ENCODE measurements at regions not wholly inside any gene's neighbourhood (a gene's known extent, or its start where the extent isn't known, plus 50 kb on each side); places are given as distances from the start of the nearest gene placed in this dataset.

- TF ChIP-seq CTCF (IDR thresholded peaks at IDR 0.05; ENCODE audit: low read length) (no peak), EZH2phosphoT487 (IDR thresholded peaks at IDR 0.05; ENCODE audit: low read length) (no peak), EZH2 (optimal IDR thresholded peaks at IDR 0.05; ENCODE audit: low read depth, low read length) (no peak)
- H3K4me3 ChIP-seq (ENCODE audit: low read length), result no peak overlapping the region
- no peak overlapping the region for H3K9ac ChIP-seq (ENCODE audit: low read length)
- H3K36me3 ChIP-seq (replicated peaks; ENCODE audit: insufficient read depth, low read length), result no peaks in the 10 kb centered on the region
- no peak for DNase-seq
- H3K9me2 ChIP-seq (replicated peaks; ENCODE audit: insufficient read depth, low read length), result no peaks in the 10 kb centered on the region
- H3F3A ChIP-seq (ENCODE audit: insufficient read depth, low read length), result no peaks in the 10 kb centered on the region
- H3K4me2 ChIP-seq (ENCODE audit: low read depth, low read length), result no peak overlapping the region
- H2AFZ ChIP-seq (ENCODE audit: low read length), result no peak overlapping the region
- no peak overlapping the region for H3K27ac ChIP-seq (ENCODE audit: low read length)
- H3K4me1 ChIP-seq (ENCODE audit: low read length), result no peaks in the 10 kb centered on the region
- no peaks in the 10 kb centered on the region for H3K27me3 ChIP-seq (replicated peaks; ENCODE audit: insufficient read depth, low read length)
- H4K20me1 ChIP-seq (ENCODE audit: insufficient read depth, low read length), result no peaks in the 10 kb centered on the region
- H3K9me3 ChIP-seq (replicated peaks; ENCODE audit: insufficient read depth, low read length), result no peaks in the 10 kb centered on the region
- H3K79me2 ChIP-seq (ENCODE audit: low read length), result no peaks in the 10 kb centered on the region
Observed at GRCh38 chr14:80336608-80337106, 125.4 kb upstream of the DIO2 start.

DNA sequence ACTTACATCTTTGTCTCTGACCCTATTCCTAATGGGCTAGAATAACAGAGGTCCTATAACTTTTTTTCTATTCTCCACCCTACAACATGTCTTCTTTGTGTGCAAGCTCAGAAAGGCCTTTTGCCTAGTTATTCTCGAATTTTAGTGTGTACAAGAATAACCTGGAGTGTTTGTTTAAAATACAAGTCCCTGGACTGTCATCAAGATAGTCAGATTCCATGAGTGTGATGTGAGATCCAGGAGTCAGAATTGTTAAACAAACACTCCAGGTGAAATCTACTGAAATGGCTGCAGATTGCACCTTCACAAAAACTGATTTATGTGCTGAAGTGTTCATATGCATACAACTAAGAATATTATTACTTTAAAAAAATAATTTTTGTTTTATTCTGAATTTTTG is 114.4 kb upstream of the DIO2 start:
- Histone ChIP-seq H3K79me2 (ENCODE audit: low read length) (no peaks in the 10 kb centered on the region), H3K4me1 (ENCODE audit: low read length) (no peaks in the 10 kb centered on the region), H3K4me3 (ENCODE audit: low read length) (no peak overlapping the region), H3K27me3 (replicated peaks; ENCODE audit: insufficient read depth, low read length) (no peaks in the 10 kb centered on the region), H3K9me2 (replicated peaks; ENCODE audit: insufficient read depth, low read length) (no peaks in the 10 kb centered on the region), H3K4me2 (ENCODE audit: low read depth, low read length) (no peak overlapping the region), H3K36me3 (replicated peaks; ENCODE audit: insufficient read depth, low read length) (no peaks in the 10 kb centered on the region), H3K9me3 (replicated peaks; ENCODE audit: insufficient read depth, low read length) (no peaks in the 10 kb centered on the region), H2AFZ (ENCODE audit: low read length) (no peak overlapping the region), H3K9ac (ENCODE audit: low read length) (no peak overlapping the region), H3F3A (ENCODE audit: insufficient read depth, low read length) (no peaks in the 10 kb centered on the region), H4K20me1 (ENCODE audit: insufficient read depth, low read length) (no peaks in the 10 kb centered on the region), H3K27ac (ENCODE audit: low read length) (no peak overlapping the region)
- DNase-seq, result no peak
- TF ChIP-seq EZH2phosphoT487 (IDR thresholded peaks at IDR 0.05; ENCODE audit: low read length), result no peak
- TF ChIP-seq CTCF (IDR thresholded peaks at IDR 0.05; ENCODE audit: low read length), result no peak
- no peak for TF ChIP-seq EZH2 (optimal IDR thresholded peaks at IDR 0.05; ENCODE audit: low read depth, low read length)

DNA sequence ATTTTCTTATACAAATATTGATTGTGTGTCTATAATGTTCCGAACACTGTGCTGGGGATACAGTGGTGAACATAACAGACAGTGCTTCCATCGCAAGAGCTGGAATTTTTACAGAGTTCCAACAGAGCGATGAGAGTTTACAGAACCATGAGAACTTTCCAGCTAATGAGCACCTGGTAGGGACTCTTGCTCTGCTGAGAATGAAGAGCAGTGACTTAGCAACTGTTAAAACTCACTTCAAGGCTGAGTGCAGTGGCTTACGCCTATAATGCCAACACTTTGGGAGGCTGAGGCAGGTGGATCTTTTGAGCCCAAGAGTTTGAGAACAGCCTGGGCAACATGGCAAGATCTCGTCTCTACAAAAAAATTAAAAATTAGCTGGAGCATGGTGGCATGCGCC is 113.8 kb upstream of the DIO2 start:
- H3K9ac ChIP-seq (ENCODE audit: low read length), result no peak overlapping the region
- H3K4me1 ChIP-seq (ENCODE audit: low read length), result no peaks in the 10 kb centered on the region
- no peak overlapping the region for H2AFZ ChIP-seq (ENCODE audit: low read length)
- no peaks in the 10 kb centered on the region for H3K9me2 ChIP-seq (replicated peaks; ENCODE audit: insufficient read depth, low read length)
- H3K27me3 ChIP-seq (replicated peaks; ENCODE audit: insufficient read depth, low read length), result no peaks in the 10 kb centered on the region
- no peak overlapping the region for H3K4me2 ChIP-seq (ENCODE audit: low read depth, low read length)
- H4K20me1 ChIP-seq (ENCODE audit: insufficient read depth, low read length), result no peaks in the 10 kb centered on the region
- TF ChIP-seq EZH2 (optimal IDR thresholded peaks at IDR 0.05; ENCODE audit: low read depth, low read length) (no peak), CTCF (IDR thresholded peaks at IDR 0.05; ENCODE audit: low read length) (no peak), EZH2phosphoT487 (IDR thresholded peaks at IDR 0.05; ENCODE audit: low read length) (no peak)
- no peaks in the 10 kb centered on the region for H3K9me3 ChIP-seq (replicated peaks; ENCODE audit: insufficient read depth, low read length)
- no peak overlapping the region for H3K4me3 ChIP-seq (ENCODE audit: low read length)
- no peaks in the 10 kb centered on the region for H3K36me3 ChIP-seq (replicated peaks; ENCODE audit: insufficient read depth, low read length)
- no peaks in the 10 kb centered on the region for H3F3A ChIP-seq (ENCODE audit: insufficient read depth, low read length)
- no peak overlapping the region for H3K27ac ChIP-seq (ENCODE audit: low read length)
- H3K79me2 ChIP-seq (ENCODE audit: low read length), result no peaks in the 10 kb centered on the region
- DNase-seq, result no peak
